ENCODE measurements at regions not wholly inside any gene's neighbourhood (a gene's known extent, or its start where the extent isn't known, plus 50 kb on each side); places are given as distances from the start of the nearest gene placed in this dataset.

DNA sequence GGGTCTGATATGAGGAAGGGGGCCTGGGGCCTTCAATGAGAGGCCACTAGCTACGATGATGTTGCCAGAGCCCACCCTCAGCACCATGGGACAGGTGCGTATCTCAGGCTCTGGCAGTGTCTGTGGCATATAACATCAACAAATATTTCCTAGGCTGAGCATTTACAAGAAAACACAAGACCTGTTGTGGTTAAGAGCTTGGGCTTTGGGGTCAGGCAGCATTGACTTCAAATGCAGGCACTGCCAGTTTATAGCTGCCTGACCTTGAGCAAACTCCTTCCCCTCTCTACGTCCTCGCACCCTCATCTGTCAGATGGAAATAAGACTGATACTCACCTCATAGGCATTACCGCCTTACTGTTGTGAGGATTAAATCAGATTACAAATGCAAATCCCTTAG lies 156.0 kb downstream of the KATNAL1 start:
- Histone ChIP-seq H3K9me3 (no peaks in the 10 kb centered on the region), H3K36me3 (replicated peaks) (no peaks in the 10 kb centered on the region)

DNA sequence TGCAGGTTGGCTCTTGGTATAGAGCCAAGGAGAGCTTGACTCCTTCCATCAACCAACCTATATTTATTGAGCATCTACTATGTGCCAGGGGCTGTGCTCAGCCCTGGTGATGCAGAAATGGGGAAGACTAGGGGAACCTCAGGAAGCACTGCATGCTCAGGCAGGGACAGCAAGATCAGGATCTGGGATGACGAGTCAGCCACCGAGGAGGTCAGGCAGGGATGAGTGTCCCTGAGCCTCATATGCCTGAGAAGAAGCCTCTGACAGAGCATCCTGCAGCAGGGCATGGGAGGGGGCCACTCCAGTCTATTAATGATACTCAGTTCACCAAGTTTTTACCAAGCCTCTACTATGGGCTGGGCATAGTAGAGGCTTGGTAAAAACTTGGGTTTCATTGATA lies 158.1 kb downstream of the KATNAL1 start:
- no peaks in the 10 kb centered on the region for H3K27me3 ChIP-seq (ENCODE audit: low read depth)
- H3K4me1 ChIP-seq, result peaks cover 5% of the 10 kb centered on the region
- H3K36me3 ChIP-seq (replicated peaks), result no peaks in the 10 kb centered on the region
- no peak overlapping the region for H3K4me3 ChIP-seq
- in situ Hi-C loops (cut with MboI; ENCODE audit: low sequenced_read_pairs), result loop anchor here (25.0 kb wide), 1 partner anchor 888 kb away; no protein-coding TSS in a partner anchor
- no peak for DNase-seq (ENCODE audit: low spot score in 2 of 2)
- H3K9me3 ChIP-seq, result peaks cover 3% of the 10 kb centered on the region; the same call in 1 of the 2 replicates

More for the DNA sequence above, 156.0 kb downstream of the KATNAL1 start:
- H3K4me3 ChIP-seq, result no peak overlapping the region
- peak; percentile 19 to 21 for DNase-seq (ENCODE audit: low spot score in 2 of 2)
- no peaks in the 10 kb centered on the region for H3K27me3 ChIP-seq (ENCODE audit: low read depth)
- H3K4me1 ChIP-seq, result peaks cover 5% of the 10 kb centered on the region
- in situ Hi-C loops (cut with MboI; ENCODE audit: low sequenced_read_pairs), result no loop called here

DNA sequence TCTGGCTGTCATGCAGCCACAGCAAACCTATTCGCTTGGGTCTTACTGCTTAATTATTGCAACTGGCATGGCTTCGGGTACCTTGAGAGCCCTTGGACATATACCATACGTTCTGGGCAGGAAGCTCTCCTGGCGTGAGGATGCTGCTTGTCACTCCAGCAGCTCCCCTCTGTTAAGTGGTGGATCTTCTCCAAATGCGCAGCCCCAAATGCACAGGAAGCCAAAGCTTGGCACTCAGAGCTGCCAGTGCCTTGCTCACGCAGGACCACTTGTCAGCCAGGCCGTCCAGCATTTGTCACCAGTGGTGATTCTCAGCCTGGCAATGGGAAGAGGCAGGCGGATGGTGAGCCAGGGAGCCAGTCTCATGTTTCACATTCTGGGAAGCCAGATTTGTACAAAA lies 158.6 kb downstream of the KATNAL1 start:
- no peaks in the 10 kb centered on the region for H3K36me3 ChIP-seq (replicated peaks)
- no peak for DNase-seq (ENCODE audit: low spot score in 2 of 2)
- peaks cover 3% of the 10 kb centered on the region; the same call in 1 of the 2 replicates for H3K9me3 ChIP-seq
- in situ Hi-C loops (cut with MboI; ENCODE audit: low sequenced_read_pairs), result loop anchor here (25.0 kb wide), 1 partner anchor 889 kb away; no protein-coding TSS in a partner anchor
- H3K4me3 ChIP-seq, result no peak overlapping the region
- no peaks in the 10 kb centered on the region for H3K27me3 ChIP-seq (ENCODE audit: low read depth)
- H3K4me1 ChIP-seq, result peaks cover 5% of the 10 kb centered on the region

DNA sequence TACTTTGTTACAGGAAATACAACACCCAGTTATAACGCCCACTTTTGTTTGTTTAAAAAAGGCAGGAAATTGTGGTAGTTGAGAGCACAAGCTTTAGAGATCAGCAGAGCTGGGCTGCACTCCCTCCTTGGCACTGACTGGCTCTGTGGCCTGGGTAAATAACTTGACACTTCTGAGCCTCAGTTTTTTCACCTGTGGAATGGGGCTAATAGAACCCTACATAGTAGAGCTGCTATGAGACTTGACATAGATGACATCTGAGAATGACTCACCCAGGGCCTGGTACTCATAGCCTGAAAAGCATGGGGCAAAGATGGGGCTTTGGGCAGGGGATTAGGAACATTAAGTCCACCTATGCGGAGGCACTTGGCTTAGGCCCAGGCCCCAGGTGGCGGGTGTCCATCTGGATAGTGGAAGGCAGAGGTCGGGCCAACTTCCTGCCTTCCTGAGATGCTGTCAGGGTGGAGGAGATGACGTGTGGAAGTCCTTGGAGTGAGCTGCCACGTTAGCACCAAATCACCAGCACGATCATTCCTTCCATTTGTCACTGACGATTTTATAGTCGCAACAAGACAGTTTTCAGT lies 159.1 kb downstream of the KATNAL1 start:
- in situ Hi-C loops (cut with MboI; ENCODE audit: low sequenced_read_pairs), result loop anchor here (25.0 kb wide), 1 partner anchor 889 kb away; no protein-coding TSS in a partner anchor
- Histone ChIP-seq H3K4me3 (no peak overlapping the region), H3K4me1 (peaks cover 5% of the 10 kb centered on the region), H3K27me3 (ENCODE audit: low read depth) (no peaks in the 10 kb centered on the region), H3K36me3 (replicated peaks) (no peaks in the 10 kb centered on the region), H3K9me3 (peaks cover 3% of the 10 kb centered on the region; the same call in 1 of the 2 replicates)
- DNase-seq (ENCODE audit: low spot score in 2 of 2), result no peak

DNA sequence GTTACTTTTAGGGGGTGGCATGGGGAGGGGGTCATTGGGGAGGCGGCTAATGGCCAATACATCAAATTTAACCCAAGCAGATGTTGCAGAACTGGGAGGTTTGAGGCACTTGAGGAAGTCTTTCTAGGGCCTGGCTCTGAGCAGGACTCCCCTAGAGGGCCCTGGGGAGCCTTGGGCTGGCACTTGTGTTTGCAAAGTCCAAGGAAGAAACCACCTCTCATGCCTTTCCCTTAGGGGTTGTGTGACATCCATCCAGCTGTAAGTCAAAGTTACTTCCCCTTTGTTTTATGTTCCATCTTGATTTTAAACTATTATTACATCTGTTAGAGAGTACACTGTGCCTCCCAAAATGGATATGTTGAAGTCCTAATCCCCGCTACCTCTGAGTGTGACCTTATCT lies 159.9 kb downstream of the KATNAL1 start:
- H3K9me3 ChIP-seq, result peaks cover 3% of the 10 kb centered on the region; the same call in 1 of the 2 replicates
- H3K4me1 ChIP-seq, result peaks cover 5% of the 10 kb centered on the region
- no peaks in the 10 kb centered on the region for H3K36me3 ChIP-seq (replicated peaks)
- in situ Hi-C loops (cut with MboI; ENCODE audit: low sequenced_read_pairs), result loop anchor here (25.0 kb wide), 1 partner anchor 890 kb away; no protein-coding TSS in a partner anchor
- H3K27me3 ChIP-seq (ENCODE audit: low read depth), result no peaks in the 10 kb centered on the region
- no peak overlapping the region for H3K4me3 ChIP-seq
- no peak for DNase-seq (ENCODE audit: low spot score in 2 of 2)

DNA sequence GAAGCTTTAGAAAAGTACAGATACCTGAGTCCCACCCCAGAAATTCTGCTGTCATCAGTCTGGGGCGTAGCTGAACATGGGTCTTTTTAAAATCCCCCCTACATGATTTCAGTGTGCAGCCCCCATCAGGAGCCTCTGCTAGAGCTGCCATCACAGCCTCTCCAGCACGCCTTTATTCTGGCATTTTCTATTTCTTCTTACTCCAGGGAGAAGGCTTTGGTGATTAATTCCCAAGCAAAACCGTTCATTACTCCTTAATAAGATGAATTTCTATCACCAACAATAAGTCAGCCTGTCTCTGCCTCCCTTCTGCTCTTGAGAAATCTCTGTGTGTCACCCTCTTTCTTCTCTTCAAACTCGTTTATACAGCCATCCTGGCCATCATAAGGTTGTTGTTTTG lies 160.3 kb downstream of the KATNAL1 start:
- no peak overlapping the region for H3K4me3 ChIP-seq
- in situ Hi-C loops (cut with MboI; ENCODE audit: low sequenced_read_pairs), result loop anchor here (25.0 kb wide), 1 partner anchor 890 kb away; no protein-coding TSS in a partner anchor
- peaks cover 5% of the 10 kb centered on the region for H3K4me1 ChIP-seq
- no peak for DNase-seq (ENCODE audit: low spot score in 2 of 2)
- no peaks in the 10 kb centered on the region for H3K27me3 ChIP-seq (ENCODE audit: low read depth)
- H3K36me3 ChIP-seq (replicated peaks), result no peaks in the 10 kb centered on the region
- peaks cover 3% of the 10 kb centered on the region; the same call in 1 of the 2 replicates for H3K9me3 ChIP-seq

DNA sequence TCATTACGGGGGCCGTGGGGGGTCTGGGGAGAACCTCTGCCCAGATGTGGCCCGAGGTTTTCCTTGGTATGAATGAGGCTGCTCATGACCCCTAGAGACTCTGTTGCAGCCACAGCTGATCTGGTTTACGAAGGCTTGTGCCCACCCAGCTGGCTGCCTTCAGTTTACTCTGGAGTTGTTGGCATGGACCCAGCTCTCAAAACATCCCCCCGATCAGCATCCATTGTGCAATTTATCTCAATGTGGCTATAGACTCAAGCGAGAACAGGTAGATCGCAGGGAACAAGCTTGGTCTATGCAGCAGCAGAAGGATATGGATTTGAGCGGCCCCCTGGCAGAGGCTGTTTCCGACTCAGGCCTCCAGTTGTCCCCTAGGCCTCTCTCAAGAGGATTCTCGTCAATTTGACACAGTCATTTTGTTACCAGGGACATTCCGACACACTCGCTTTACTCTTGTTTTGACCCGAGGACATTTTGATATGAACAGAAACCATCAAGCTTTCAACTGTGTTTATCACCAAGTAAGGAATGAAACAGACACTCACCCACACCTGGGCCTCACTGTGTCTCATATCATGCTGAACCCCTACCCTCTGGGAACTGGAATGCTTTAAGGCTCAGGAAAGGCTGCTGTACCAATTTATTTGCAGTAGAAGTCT lies 161.5 kb downstream of the KATNAL1 start:
- no peak for DNase-seq (ENCODE audit: low spot score in 2 of 2)
- in situ Hi-C loops (cut with MboI; ENCODE audit: low sequenced_read_pairs), result loop anchor here (25.0 kb wide), 1 partner anchor 891 kb away; no protein-coding TSS in a partner anchor
- peaks cover 3% of the 10 kb centered on the region; the same call in 1 of the 2 replicates for H3K9me3 ChIP-seq
- H3K4me1 ChIP-seq, result no peaks in the 10 kb centered on the region
- H3K27me3 ChIP-seq (ENCODE audit: low read depth), result no peaks in the 10 kb centered on the region
- H3K4me3 ChIP-seq, result no peak overlapping the region
- no peaks in the 10 kb centered on the region for H3K36me3 ChIP-seq (replicated peaks)

DNA sequence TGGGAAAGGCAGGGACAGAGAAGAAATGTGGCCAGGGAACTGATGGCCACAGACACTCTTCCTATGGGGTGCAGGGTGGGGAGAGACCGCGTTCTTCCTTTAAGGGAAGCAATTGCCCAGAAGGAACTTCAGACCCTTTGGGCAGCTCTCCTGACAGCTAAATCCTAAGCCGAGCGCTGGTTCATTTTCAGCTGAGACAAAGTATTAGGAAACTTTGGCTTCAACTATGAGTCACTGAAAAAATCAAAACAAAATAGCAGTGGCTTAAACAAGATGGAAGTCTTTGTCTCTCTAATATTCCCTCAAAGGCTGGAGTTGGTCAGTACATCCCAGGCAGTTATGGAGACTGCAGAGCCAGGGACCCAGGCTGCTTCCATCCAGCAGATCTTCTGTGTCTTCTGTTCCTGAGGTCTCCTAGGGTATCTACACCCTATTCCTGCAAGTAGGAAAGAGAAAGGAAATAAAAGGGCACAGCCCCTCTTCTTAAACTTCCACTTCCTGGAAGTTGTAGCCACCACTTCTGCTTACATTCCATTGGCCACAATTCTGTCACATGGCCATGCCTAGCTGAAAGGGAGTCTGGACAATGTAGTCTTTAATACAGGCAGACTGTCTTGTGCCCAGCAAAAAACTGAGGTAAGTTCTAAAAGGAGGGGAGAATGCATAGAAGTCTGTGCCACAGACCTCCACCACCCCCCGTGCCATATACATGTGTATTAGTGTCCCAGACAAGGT lies 163.5 kb downstream of the KATNAL1 start:
- no peaks in the 10 kb centered on the region for H3K36me3 ChIP-seq (replicated peaks)
- peaks cover 3% of the 10 kb centered on the region; the same call in 1 of the 2 replicates for H3K9me3 ChIP-seq
- DNase-seq (ENCODE audit: low spot score in 2 of 2), result no peak
- H3K27me3 ChIP-seq (ENCODE audit: low read depth), result no peaks in the 10 kb centered on the region
- H3K4me1 ChIP-seq, result no peaks in the 10 kb centered on the region; the same call in 1 of the 2 replicates
- in situ Hi-C loops (cut with MboI; ENCODE audit: low sequenced_read_pairs), result loop anchor here (25.0 kb wide), 1 partner anchor 893 kb away; no protein-coding TSS in a partner anchor
- H3K4me3 ChIP-seq, result no peak overlapping the region

DNA sequence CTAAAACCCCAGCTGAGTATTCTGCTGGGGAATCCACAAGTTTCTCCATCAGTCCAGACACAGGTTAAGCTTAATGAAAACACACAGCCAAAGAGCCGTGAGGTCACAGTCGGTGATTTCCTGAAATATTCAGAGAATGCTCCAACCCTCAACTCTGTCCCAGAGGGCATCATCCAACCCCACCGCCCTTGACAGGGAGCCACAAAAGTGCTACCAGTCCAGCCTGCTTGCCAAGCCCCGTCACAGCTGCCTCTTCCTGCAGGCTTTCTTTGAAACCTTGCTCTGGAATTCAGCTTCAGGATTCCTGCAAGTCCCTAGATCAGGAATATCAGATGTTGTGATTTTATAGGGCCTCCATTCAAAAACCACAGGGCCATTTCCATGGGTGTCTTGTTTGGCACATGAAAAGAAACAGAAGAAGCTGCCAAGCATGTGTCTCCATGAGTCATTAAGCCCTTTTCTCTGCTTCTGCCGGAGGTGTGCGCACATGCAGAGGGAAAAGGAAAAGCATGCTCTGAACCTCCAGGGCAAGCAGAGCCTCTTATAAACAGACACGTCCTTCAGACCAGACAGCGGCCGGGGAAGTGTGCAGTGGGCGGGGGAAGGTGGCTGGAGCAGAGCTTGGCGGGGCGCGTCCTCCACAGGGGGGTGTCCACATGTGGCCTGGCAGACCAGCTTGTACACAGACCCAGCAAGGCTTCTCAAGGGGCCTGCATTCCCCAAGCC lies 164.7 kb downstream of the KATNAL1 start:
- Histone ChIP-seq H3K4me3 (no peak overlapping the region), H3K27me3 (ENCODE audit: low read depth) (no peaks in the 10 kb centered on the region), H3K9me3 (peaks cover 3% of the 10 kb centered on the region; the same call in 1 of the 2 replicates), H3K36me3 (replicated peaks) (no peaks in the 10 kb centered on the region), H3K4me1 (peaks cover 6% of the 10 kb centered on the region)
- DNase-seq (ENCODE audit: low spot score in 2 of 2), result no peak
- in situ Hi-C loops (cut with MboI; ENCODE audit: low sequenced_read_pairs), result loop anchor here (25.0 kb wide), 1 partner anchor 895 kb away; no protein-coding TSS in a partner anchor

DNA sequence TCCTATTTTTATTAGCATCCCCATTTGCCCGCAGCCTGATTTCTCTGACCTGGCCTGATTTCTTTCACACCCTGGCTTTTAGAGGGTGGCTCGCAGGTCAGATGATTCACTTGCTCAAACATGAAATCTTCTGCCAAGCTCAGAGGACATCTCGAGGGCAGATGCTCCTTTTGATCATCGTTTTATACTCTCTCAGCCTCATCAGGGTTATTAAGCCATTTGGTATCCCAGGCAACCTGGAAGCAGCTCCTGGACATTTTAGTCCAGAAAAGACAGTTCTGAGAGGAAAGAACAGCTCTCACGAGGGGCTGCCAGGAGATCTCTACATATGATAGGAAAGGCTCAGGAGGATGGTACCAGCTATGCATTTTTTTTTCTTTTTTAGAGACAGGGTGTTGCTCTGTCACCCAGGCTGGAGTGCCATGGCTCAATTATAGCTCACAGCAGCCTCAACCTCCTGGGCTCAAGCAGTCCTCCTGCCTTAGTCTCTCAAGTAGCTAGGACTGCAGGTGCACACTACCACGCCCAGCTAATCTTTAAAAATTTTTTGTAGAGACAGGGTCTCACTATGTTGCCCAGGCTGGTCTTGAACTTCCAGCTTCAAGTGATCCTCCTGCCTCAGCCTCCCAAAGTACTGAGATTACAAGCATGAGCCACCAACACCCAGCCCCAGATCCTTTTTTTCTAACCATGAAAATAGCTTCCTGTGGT lies 165.4 kb downstream of the KATNAL1 start:
- in situ Hi-C loops (cut with MboI; ENCODE audit: low sequenced_read_pairs), result loop anchor here (25.0 kb wide), 1 partner anchor 895 kb away; no protein-coding TSS in a partner anchor
- Histone ChIP-seq H3K4me3 (no peak overlapping the region), H3K4me1 (peaks cover 6% of the 10 kb centered on the region), H3K36me3 (replicated peaks) (no peaks in the 10 kb centered on the region), H3K27me3 (ENCODE audit: low read depth) (no peaks in the 10 kb centered on the region), H3K9me3 (peaks cover 3% of the 10 kb centered on the region; the same call in 1 of the 2 replicates)
- DNase-seq (ENCODE audit: low spot score in 2 of 2), result no peak

DNA sequence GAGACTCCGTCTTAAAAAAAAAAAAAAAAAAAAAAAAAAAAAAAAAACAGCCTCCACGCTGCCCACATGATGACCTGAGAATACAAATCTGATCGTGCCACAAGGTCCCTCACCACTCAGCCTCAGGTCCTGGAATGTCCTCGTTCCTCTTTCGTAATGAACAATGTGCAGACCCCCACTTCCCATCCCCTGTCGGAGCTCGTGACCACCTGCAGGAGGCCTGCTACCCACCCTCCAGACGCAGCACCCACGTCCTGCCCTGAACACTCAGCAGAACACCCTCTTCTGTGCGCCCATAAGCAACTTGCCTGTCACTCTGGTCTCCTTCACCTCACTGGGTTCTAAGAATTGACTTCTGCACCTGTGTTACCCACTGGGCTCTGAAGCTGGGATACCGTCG lies 166.4 kb downstream of the KATNAL1 start:
- H3K4me1 ChIP-seq, result peaks cover 6% of the 10 kb centered on the region
- no peaks in the 10 kb centered on the region for H3K36me3 ChIP-seq (replicated peaks)
- H3K9me3 ChIP-seq, result peaks cover 3% of the 10 kb centered on the region; the same call in 1 of the 2 replicates
- in situ Hi-C loops (cut with MboI; ENCODE audit: low sequenced_read_pairs), result loop anchor here (25.0 kb wide), 1 partner anchor 896 kb away; no protein-coding TSS in a partner anchor
- H3K4me3 ChIP-seq, result no peak overlapping the region
- no peaks in the 10 kb centered on the region for H3K27me3 ChIP-seq (ENCODE audit: low read depth)
- DNase-seq (ENCODE audit: low spot score in 2 of 2), result no peak

DNA sequence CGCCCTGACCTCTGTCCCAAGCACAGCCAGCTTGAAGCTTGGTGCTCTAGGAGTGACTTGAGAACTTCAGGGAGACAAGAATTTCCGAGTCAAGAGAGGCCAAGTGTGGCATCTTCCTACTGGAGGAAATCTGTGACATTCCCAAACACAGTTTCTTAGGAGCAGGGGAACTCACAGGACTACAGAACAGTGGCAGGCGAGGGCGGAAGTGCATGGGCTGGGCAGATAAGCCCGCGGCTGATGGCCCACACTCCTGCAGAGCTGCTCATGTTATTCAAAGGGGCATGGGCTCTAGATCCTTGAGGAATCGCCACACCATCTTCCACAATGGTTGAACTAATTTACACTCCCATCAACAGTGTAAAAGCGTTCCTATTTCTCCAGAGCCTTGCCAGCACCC lies 168.8 kb downstream of the KATNAL1 start:
- Histone ChIP-seq H3K9me3 (no peaks in the 10 kb centered on the region), H3K4me3 (no peak overlapping the region), H3K4me1 (peaks cover 6% of the 10 kb centered on the region), H3K36me3 (replicated peaks) (no peaks in the 10 kb centered on the region), H3K27me3 (ENCODE audit: low read depth) (no peaks in the 10 kb centered on the region)
- peak; percentile 14 to 62 for DNase-seq (ENCODE audit: low spot score in 2 of 2)
- in situ Hi-C loops (cut with MboI; ENCODE audit: low sequenced_read_pairs), result loop anchor here (10.0 to 25.0 kb wide), 3 partner anchors 196 to 899 kb away; no protein-coding TSS in a partner anchor
